H9 (cell line): ENCODE measurements at regions not wholly inside any gene's neighbourhood (a gene's known extent, or its start where the extent isn't known, plus 50 kb on each side); places are given as distances from the start of the nearest gene placed in this dataset.

Experiments used
- DNase-seq: peaks from one replicate; pipeline ENCODE4 v3.0.0-alpha.2; 2017
- H2AFZ ChIP-seq: one replicate; pipeline ENCODE4 v1.6.1; 2013; ENCODE audit warnings: mild to moderate bottlenecking, low read length, control low read depth, moderate library complexity
- H2AK5ac ChIP-seq: 2 replicates; pipeline ENCODE4 v1.6.1; 2013; ENCODE audit warnings: low read length, control low read depth, mixed read lengths; ENCODE audit not compliant: insufficient read length
- H2BK120ac ChIP-seq: one replicate; pipeline ENCODE4 v1.6.1; 2013; ENCODE audit warnings: low read depth, mild to moderate bottlenecking, low read length, control low read depth, inconsistent platforms; ENCODE audit not compliant: poor library complexity, severe bottlenecking
- H2BK12ac ChIP-seq: 2 replicates; pipeline ENCODE4 v1.6.1; 2013; ENCODE audit warnings: low read length, control low read depth, mixed read lengths, low read depth; ENCODE audit not compliant: insufficient read length
- H2BK15ac ChIP-seq: 2 replicates; pipeline ENCODE4 v1.6.1; 2013; ENCODE audit warnings: low read depth, low read length, control low read depth
- H2BK20ac ChIP-seq: one replicate; pipeline ENCODE4 v1.6.1; 2013; ENCODE audit warnings: low read depth, mild to moderate bottlenecking, low read length, control low read depth, inconsistent platforms; ENCODE audit not compliant: poor library complexity, severe bottlenecking
- H2BK5ac ChIP-seq: 2 replicates; pipeline ENCODE4 v1.6.1; 2013; ENCODE audit warnings: low read length, control low read depth, mixed read lengths; ENCODE audit not compliant: insufficient read length
- H3K14ac ChIP-seq: 2 replicates; pipeline ENCODE4 v1.6.1; 2013; ENCODE audit warnings: low read length, control low read depth; ENCODE audit not compliant: insufficient read depth
- H3K18ac ChIP-seq: 2 replicates; pipeline ENCODE4 v1.6.1; 2013; ENCODE audit warnings: low read depth, mild to moderate bottlenecking, mixed read lengths, low read length, control low read depth; ENCODE audit not compliant: insufficient read length
- H3K23ac ChIP-seq: 2 replicates; pipeline ENCODE4 v1.6.1; 2013; ENCODE audit warnings: low read length, control low read depth, mixed read lengths, low read depth; ENCODE audit not compliant: insufficient read length
- H3K23me2 ChIP-seq: 2 replicates; pipeline ENCODE4 v1.6.1; 2013; ENCODE audit warnings: low read depth, mild to moderate bottlenecking, mixed read lengths, low read length, control low read depth; ENCODE audit not compliant: insufficient read length, poor library complexity, severe bottlenecking
- H3K27ac ChIP-seq: 2 replicates; pipeline ENCODE4 v1.5.1; 2013; ENCODE audit warnings: low read length, control low read depth, mixed read lengths, low read depth; ENCODE audit not compliant: insufficient read length
- H3K27me3 ChIP-seq: 2 replicates; pipeline ENCODE4 v1.6.1; 2013; ENCODE audit warnings: low read length, control low read depth, inconsistent platforms; ENCODE audit not compliant: insufficient read depth
- H3K4ac ChIP-seq: 2 replicates; pipeline ENCODE4 v1.6.1; 2013; ENCODE audit warnings: low read depth, mild to moderate bottlenecking, control low read depth, inconsistent platforms, low read length, moderate library complexity
- H3K4me1 ChIP-seq: 2 replicates; pipeline ENCODE4 v1.6.1; 2013; ENCODE audit warnings: low read length, control low read depth, inconsistent platforms; ENCODE audit not compliant: insufficient read depth
- H3K4me2 ChIP-seq: 2 replicates; pipeline ENCODE4 v1.6.1; 2013; ENCODE audit warnings: low read length, control low read depth, mixed read lengths; ENCODE audit not compliant: insufficient read length, insufficient read depth
- H3K56ac ChIP-seq: 2 replicates; pipeline ENCODE4 v1.6.1; 2013; ENCODE audit warnings: low read depth, mild to moderate bottlenecking, mixed read lengths, low read length, control low read depth; ENCODE audit not compliant: insufficient read length
- H3K79me1 ChIP-seq: 2 replicates; pipeline ENCODE4 v1.6.1; 2013; ENCODE audit warnings: low read depth, mild to moderate bottlenecking, moderate library complexity, low read length, control low read depth, inconsistent platforms; ENCODE audit not compliant: insufficient read depth, poor library complexity, severe bottlenecking
- H3K79me2 ChIP-seq: 2 replicates; pipeline ENCODE4 v1.6.1; 2013; ENCODE audit warnings: low read length, control low read depth, inconsistent platforms; ENCODE audit not compliant: insufficient read depth
- H3K9ac ChIP-seq: 2 replicates; pipeline ENCODE4 v1.6.1; 2013; ENCODE audit warnings: low read length, control low read depth, mixed read lengths; ENCODE audit not compliant: insufficient read length; ENCODE audit errors: extremely low read depth
- H3K9me3 ChIP-seq: one replicate; pipeline ENCODE4 v1.6.1; 2013; ENCODE audit warnings: low read depth, low read length, inconsistent platforms; ENCODE audit not compliant: control insufficient read depth
- H3T11ph ChIP-seq: one replicate; pipeline ENCODE4 v1.6.1; 2013; ENCODE audit warnings: mild to moderate bottlenecking, low read length, control low read depth, inconsistent platforms
- H4K20me1 ChIP-seq: one replicate; pipeline ENCODE4 v1.6.1; 2013; ENCODE audit not compliant: control insufficient read depth, insufficient read length, insufficient read depth
- H4K5ac ChIP-seq: 2 replicates; pipeline ENCODE4 v1.6.1; 2013; ENCODE audit warnings: low read depth, mild to moderate bottlenecking, mixed read lengths, low read length, control low read depth; ENCODE audit not compliant: insufficient read length
- H4K8ac ChIP-seq: replicated peaks from 2 replicates; pipeline ENCODE4 v1.6.1; 2013; ENCODE audit warnings: low read length, control low read depth, mixed read lengths, low read depth; ENCODE audit not compliant: insufficient read length
- H4K91ac ChIP-seq: 2 replicates; pipeline ENCODE4 v1.6.1; 2013; ENCODE audit warnings: low read depth, mild to moderate bottlenecking, moderate library complexity, mixed read lengths, low read length, control low read depth; ENCODE audit not compliant: insufficient read length
- H3K27ac Mint-ChIP-seq, 3 experiments: 2 replicates in 2 of 3; 3 replicates in 1 of 3; pipeline ENCODE4 v1.8.0; 2020 to 2021; ENCODE audit warnings: mixed read lengths in 3 of 3, mild to moderate bottlenecking in 1 of 3, moderate library complexity in 1 of 3
- H3K27me3 Mint-ChIP-seq: 2 replicates; pipeline ENCODE4 v1.8.0; 2021; ENCODE audit warnings: low read depth, mild to moderate bottlenecking, moderate library complexity, mixed read lengths
- H3K36me3 Mint-ChIP-seq, 3 experiments: 2 replicates in 2 of 3; 3 replicates in 1 of 3; pipeline ENCODE4 v1.8.0; 2020 to 2021; ENCODE audit warnings: low read depth in 3 of 3, mixed read lengths in 3 of 3; ENCODE audit not compliant: insufficient read depth in 1 of 3
- H3K4me1 Mint-ChIP-seq, 2 experiments: 2 replicates each; pipeline ENCODE4 v1.8.0; 2020; ENCODE audit warnings: mixed read lengths in 2 of 2
- H3K4me3 Mint-ChIP-seq, 2 experiments: 2 replicates in 1 of 2; 3 replicates in 1 of 2; pipeline ENCODE4 v1.8.0; 2020 to 2021; ENCODE audit warnings: mild to moderate bottlenecking in 2 of 2, mixed read lengths in 2 of 2, moderate library complexity in 1 of 2
- H3K9me3 Mint-ChIP-seq, 2 experiments: 2 replicates in 1 of 2; 3 replicates in 1 of 2; pipeline ENCODE4 v1.8.0; 2020; ENCODE audit warnings: mild to moderate bottlenecking in 2 of 2, mixed read lengths in 2 of 2, moderate library complexity in 1 of 2
- CTCF ChIP-seq: fragments of 200-600 bp; sonication (generic); conservative IDR thresholded peaks from 3 replicates; pipeline ENCODE4 v1.8.0; 2021; ENCODE audit warnings: antibody characterized with exemption, mild to moderate bottlenecking
- WGBS: extraction: QIAGEN DNeasy Blood & Tissue Kit; methylation state at CpG from one replicate; pipeline ENCODE4 v1.1.7; 2013; ENCODE audit warnings: missing lambda C conversion rate, low lambda C conversion rate, mixed read lengths; ENCODE audit not compliant: insufficient read length; ENCODE audit errors: extremely low coverage; 5-methylcytosine and 5-hydroxymethylcytosine counted together

GRCh38 chr14:22252686-22253085 is 336.3 kb downstream of the DAD1 start:
- Histone ChIP-seq H4K5ac (no peak overlapping the region), H3K27me3 (no peaks in the 10 kb centered on the region), H3T11ph (no peak overlapping the region), H3K56ac (no peak overlapping the region), H3K4me2 (no peak overlapping the region), H3K23ac (no peak overlapping the region), H2BK15ac (no peak overlapping the region), H2BK12ac (no peak overlapping the region), H3K27ac (no peak overlapping the region), H3K23me2 (no peaks in the 10 kb centered on the region), H3K79me1 (no peaks in the 10 kb centered on the region), H4K8ac (no peak overlapping the region), H2BK5ac (no peak overlapping the region), H3K9ac (no peak overlapping the region), H2AK5ac (no peak overlapping the region), H2BK20ac (no peak overlapping the region), H3K18ac (no peak overlapping the region), H3K79me2 (no peaks in the 10 kb centered on the region), H2AFZ (no peak overlapping the region), H4K91ac (no peak overlapping the region), H2BK120ac (no peak overlapping the region), H3K4ac (no peak overlapping the region), H3K4me1 (peaks cover 3% of the 10 kb centered on the region), H3K9me3 (no peaks in the 10 kb centered on the region), H3K14ac (no peak overlapping the region), H4K20me1 (no peaks in the 10 kb centered on the region)
- WGBS = no CpG with 5 or more reads among the region's 4 CpGs
- TF ChIP-seq CTCF = no peak
- DNase-seq = no peak
- Mint-ChIP-seq H3K36me3 (no peaks in the 10 kb centered on the region), H3K9me3 (peaks cover 0 to 3% of the 10 kb centered on the region in 2 experiments; a peak in 3 of 5 replicates), H3K4me3 (no peak overlapping the region), H3K4me1 (peaks cover 7 to 9% of the 10 kb centered on the region in 2 experiments), H3K27ac (no peak overlapping the region), H3K27me3 (no peaks in the 10 kb centered on the region)
